Activated CD8-positive, alpha-beta memory T cell treated with anti-CD3 and anti-CD28 coated beads, Interleukin-2, amount 50 U/mL, for 48 hours (primary cell): ENCODE measurements at regions not wholly inside any gene's neighbourhood (a gene's known extent, or its start where the extent isn't known, plus 50 kb on each side); places are given as distances from the start of the nearest gene placed in this dataset.

Experiments
- DNase-seq: peaks from one replicate; pipeline ENCODE4 v3.0.0-alpha.2; 2020

DNA sequence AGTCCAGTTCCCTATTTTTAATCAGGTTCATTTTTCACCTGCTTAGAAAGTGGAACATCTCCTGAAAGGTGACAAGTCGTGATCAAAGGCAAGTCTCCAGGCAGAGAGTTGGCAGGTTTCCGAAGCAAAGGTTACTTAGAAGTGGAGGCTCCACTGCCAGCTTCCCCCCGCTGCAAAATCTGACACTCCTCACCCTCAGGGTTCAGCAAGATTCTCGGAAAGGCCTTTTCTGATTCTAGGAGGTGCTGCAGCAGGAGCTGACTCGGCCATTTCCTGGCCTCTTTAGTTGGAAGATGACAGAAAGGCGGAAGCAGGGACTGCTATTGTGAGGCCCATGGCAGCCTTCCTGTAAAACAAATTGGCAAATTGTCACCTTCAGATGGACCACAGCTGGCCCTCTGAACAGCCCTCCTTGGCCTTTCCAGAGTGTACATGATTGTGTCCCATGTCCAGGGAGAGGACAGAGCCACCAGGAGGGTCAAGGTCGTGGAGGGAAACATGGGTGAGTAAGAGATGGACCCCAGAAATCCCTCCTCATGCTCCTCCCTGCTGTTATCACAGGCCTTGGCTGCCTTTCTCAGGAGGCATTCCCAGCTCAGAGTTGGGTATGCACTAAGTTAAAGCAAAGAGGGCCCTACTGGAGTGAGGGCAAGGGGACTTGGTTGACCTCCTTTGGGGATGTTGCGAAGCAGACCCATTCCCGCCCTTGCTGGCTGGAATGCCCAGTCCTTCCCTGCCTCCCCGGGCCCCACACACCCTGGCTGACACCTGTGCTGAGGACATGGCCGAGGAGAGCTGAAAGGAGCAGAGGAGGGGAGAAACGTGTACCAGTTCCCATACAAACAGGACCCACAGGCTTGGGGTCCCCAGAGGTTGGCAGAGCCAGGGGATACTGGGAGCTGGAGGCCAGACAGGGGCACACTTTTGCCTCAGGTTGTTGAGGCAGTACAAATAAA lies 115.5 kb upstream of the IRF2BP2 start:
- peak; percentile 69 for DNase-seq

GRCh38 chr1:234724516-234725176 lies 114.7 kb upstream of the IRF2BP2 start:
- peak; percentile 72 for DNase-seq

GRCh38 chr1:234722904-234723720 lies 113.1 kb upstream of the IRF2BP2 start:
- peak; percentile 71 for DNase-seq

- DNase-seq, result no peak
Measured at GRCh38 chr1:234722270-234722704, 112.3 kb upstream of the IRF2BP2 start.

- DNase-seq, result no peak
Measured at GRCh38 chr1:234721476-234722269, 111.7 kb upstream of the IRF2BP2 start.

DNA sequence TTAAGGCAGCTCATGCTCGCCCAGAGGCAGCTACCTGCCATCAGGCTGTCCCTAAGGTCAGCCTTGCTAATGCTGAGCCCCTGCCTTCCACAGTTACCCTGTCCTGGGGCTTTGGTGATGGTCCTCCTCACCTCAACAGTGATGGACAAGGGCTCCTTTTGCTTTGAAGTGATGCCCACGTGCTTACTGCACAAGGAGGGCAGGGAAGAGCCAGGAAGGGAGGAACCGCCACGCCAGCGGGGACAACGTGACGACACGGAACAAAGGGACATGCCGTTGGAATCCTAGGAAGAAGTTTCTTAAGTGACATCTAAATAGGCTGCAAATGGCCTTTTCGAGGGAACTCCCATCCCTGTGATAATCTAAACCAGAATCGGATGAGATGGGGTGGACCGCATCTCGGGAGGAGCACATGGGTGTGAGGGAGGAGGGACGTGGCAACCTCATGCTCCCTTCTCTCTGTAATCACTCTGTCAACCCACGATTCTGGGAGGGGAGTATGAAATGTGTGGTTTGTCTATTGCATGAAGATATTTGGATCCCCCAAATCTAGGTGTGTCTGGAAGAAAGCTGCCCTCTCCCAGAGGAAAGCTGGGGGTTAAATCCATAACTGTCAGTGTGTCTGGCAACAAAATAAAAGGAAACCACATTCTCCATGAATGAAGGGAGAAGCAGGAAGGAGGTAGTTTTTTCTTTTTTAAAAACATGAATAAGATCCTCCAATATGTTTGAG lies 110.9 kb upstream of the IRF2BP2 start:
- no peak for DNase-seq

DNA sequence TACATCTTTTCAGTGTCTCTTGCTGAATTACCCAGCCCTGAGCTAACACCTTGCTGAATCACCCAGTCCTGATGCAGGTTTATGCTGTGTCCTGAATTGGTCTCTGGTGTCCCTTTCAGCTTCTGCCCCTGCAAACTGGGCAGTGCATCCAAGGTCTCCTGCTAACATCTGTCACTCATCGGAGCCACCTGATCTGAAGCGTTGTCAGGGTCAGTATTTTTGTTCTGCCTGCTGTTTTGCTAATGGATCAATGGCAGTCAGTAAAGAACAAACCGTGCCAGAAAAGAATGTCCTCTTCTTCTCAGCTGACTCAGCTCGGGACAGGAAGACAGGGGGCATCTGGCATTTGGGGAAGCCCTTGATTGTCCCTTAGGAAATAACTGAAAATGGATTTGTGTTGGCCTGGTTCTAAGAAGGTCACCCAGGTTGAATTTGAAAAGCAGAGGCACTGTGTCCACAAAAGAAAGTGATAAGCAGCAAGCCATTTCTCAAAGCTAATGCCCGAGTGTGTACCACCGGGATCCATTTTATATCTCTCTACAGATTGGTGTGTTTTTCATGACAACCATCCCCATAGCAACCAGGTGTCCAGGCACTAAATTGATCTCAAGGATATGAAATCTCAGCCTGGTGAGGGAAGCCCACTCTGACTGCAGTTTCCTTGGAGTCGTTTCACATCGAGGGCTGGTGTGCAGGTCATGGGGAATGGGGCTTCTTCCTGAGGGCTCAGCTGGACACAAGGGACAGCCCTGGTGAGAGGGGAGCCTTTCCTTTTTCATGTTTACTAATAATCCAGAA lies 109.7 kb upstream of the IRF2BP2 start:
- no peak for DNase-seq

DNA sequence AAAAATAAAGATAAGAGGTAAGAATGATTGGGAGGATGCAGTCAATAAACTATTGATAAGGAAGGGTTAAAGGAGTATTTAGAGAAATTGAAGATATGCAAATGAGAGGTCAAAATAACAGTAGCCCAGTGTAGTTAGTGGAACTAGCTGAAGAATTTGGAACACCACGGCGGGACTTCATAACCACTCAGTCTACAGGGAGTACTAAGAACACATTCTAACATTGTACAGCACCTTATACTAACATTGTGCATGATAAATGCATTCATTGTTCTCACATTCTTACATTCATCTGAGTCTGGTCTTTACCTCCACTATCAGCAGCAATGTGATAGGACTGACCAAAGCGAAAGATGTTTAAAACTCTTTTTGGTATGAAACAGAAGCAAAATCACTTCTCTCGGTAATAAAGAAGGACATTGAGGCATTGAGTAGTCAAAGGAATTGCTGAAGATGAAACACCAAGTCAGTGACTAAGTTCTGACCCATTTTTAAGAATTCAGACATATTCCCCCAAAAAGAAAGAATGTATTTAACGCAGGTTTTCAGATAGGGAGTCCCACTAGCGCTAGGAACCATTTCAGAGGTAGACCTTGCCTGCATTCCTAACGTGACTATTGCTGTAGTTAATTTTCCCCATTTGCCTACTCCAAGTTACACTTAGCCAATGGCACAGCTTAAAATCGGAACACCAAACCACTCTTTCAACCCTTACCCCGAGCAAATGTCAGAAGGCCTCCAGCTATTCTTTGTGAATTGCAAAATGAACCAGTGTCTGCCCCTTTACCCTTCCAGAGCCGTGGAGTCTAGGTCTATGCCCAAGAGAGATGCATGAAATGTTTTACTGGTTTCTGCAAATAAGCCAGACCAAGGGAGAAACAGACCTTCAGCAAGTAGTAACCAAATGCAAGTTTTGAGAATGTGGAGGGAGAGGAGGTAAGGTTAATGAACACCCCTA lies 108.8 kb upstream of the IRF2BP2 start:
- DNase-seq, result no peak

DNA sequence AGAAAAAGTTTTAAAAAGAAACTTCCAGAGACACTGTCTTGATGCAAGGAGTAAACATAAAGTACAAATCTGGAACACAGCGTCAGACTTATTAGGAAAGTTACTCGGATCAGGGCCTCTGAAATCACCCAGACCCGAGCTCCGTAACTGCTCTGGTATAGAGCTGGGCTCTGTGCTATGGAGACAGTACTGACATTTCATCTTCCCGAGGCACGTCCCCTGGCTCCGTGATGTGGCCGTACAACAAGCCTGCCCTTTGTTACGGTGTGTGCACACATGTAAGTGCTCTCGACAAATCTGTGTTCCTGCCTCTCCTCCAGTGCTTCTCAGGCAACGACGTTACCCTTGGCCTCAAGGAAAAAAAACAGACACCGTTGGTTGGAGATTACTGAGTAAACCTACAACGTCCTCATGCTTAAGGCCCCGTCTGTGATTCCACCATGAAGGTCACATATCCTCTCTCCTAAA lies 107.0 kb upstream of the IRF2BP2 start:
- DNase-seq, result no peak

- no peak for DNase-seq
Measured at GRCh38 chr1:234715252-234716014, 105.5 kb upstream of the IRF2BP2 start.

GRCh38 chr1:234713859-234714258 lies 103.9 kb upstream of the IRF2BP2 start:
- DNase-seq, result no peak

GRCh38 chr1:234713440-234713839 lies 103.5 kb upstream of the IRF2BP2 start:
- DNase-seq, result no peak

- no peak for DNase-seq
Measured at GRCh38 chr1:234712891-234713305, 102.9 kb upstream of the IRF2BP2 start.

GRCh38 chr1:234710936-234711724 lies 101.2 kb upstream of the IRF2BP2 start:
- DNase-seq, result no peak

DNA sequence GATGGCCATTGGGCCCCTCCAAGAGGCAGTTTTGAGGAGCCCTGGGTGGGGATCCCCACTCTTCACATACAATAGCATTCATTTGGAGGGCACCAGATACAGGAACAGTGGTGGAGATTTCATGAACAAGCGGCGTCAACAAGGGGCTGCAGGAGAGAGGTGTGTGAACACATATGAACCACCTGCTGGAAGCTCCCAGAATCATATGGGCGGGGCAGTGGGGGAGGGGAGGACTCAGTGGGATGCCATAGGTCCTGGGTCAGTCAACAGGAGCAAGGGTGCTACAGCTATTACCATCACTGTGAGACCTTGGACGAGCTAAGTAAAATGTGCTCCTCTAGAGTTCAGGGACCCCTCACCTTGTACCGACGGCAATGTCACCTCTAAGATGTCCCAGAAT lies 100.4 kb upstream of the IRF2BP2 start:
- DNase-seq, result no peak

- no peak for DNase-seq
Measured at GRCh38 chr1:234709473-234710228, 99.7 kb upstream of the IRF2BP2 start.
